Chondrocyte (in vitro differentiated cells): ENCODE measurements at regions not wholly inside any gene's neighbourhood (a gene's known extent, or its start where the extent isn't known, plus 50 kb on each side); places are given as distances from the start of the nearest gene placed in this dataset.

Experiments used
- DNase-seq: peaks from one replicate; pipeline ENCODE4 v3.0.0; 2021; ENCODE audit warnings: mixed read lengths, low spot score
- H3K27ac Mint-ChIP-seq: one replicate; pipeline ENCODE4 v1.8.0; 2021; ENCODE audit warnings: mild to moderate bottlenecking, moderate library complexity, mixed read lengths; ENCODE audit not compliant: unreplicated experiment
- H3K27me3 Mint-ChIP-seq: 2 replicates; pipeline ENCODE4 v1.8.0; 2021; ENCODE audit warnings: low read depth, mixed read lengths
- H3K36me3 Mint-ChIP-seq: 2 replicates; pipeline ENCODE4 v1.8.0; 2021; ENCODE audit warnings: low read depth, mixed read lengths
- H3K4me1 Mint-ChIP-seq: 2 replicates; pipeline ENCODE4 v1.8.0; 2021; ENCODE audit warnings: low read depth, mild to moderate bottlenecking, mixed read lengths
- H3K4me3 Mint-ChIP-seq: one replicate; pipeline ENCODE4 v1.8.0; 2021; ENCODE audit warnings: mild to moderate bottlenecking, moderate library complexity, mixed read lengths; ENCODE audit not compliant: unreplicated experiment
- H3K9me3 Mint-ChIP-seq: 2 replicates; pipeline ENCODE4 v1.8.0; 2021; ENCODE audit warnings: low read depth, mixed read lengths
- CTCF ChIP-seq: fragments of 200-600 bp; sonication (generic); IDR thresholded peaks from 2 replicates; pipeline ENCODE4 v1.5.0; 2021; ENCODE audit warnings: antibody characterized with exemption, mild to moderate bottlenecking, moderate library complexity

- peak; percentile 70 for TF ChIP-seq CTCF
- peaks cover 5% of the 10 kb centered on the region for H3K9me3 Mint-ChIP-seq
- DNase-seq: no peak
- H3K27ac Mint-ChIP-seq: no peak overlapping the region
- H3K4me3 Mint-ChIP-seq: no peak overlapping the region
- no peaks in the 10 kb centered on the region for H3K27me3 Mint-ChIP-seq
- H3K36me3 Mint-ChIP-seq: no peaks in the 10 kb centered on the region
- H3K4me1 Mint-ChIP-seq: peaks cover 11% of the 10 kb centered on the region
These were observed 541.6 kb downstream of the SUCLA2 start for GRCh38 chr13:47459512-47459911.

DNA sequence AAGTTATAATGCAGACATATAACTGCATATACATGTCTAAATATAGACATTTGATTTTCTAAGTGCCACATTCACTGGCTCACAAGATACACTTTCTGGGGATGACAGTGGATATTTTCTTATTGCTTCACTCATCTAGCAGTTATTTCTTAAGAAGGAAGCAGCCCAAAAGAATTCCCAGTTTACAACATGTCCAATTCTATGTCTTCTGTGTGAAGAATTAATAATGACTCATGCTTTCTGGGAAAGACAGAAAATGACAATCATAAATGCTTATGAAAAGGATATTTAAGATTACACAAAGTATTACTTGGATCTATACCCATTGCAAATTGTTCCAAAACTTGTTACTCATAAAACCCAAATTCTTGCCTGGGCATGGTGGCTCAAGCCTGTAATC, 543.4 kb downstream of the SUCLA2 start:
- H3K9me3 Mint-ChIP-seq: no peaks in the 10 kb centered on the region
- H3K36me3 Mint-ChIP-seq: no peaks in the 10 kb centered on the region
- no peak for TF ChIP-seq CTCF
- DNase-seq: no peak
- H3K27ac Mint-ChIP-seq: peak overlapping the region; percentile 61
- H3K27me3 Mint-ChIP-seq: peaks cover 1% of the 10 kb centered on the region
- peaks cover 11% of the 10 kb centered on the region for H3K4me1 Mint-ChIP-seq
- H3K4me3 Mint-ChIP-seq: no peak overlapping the region

GRCh38 chr13:47455626-47456025, 545.4 kb downstream of the SUCLA2 start:
- no peak overlapping the region for H3K27ac Mint-ChIP-seq
- TF ChIP-seq CTCF: peak; percentile 11
- H3K9me3 Mint-ChIP-seq: no peaks in the 10 kb centered on the region
- no peaks in the 10 kb centered on the region for H3K36me3 Mint-ChIP-seq
- peaks cover 2% of the 10 kb centered on the region for H3K27me3 Mint-ChIP-seq
- no peak overlapping the region for H3K4me3 Mint-ChIP-seq
- DNase-seq: no peak
- peaks cover 11% of the 10 kb centered on the region for H3K4me1 Mint-ChIP-seq

DNA sequence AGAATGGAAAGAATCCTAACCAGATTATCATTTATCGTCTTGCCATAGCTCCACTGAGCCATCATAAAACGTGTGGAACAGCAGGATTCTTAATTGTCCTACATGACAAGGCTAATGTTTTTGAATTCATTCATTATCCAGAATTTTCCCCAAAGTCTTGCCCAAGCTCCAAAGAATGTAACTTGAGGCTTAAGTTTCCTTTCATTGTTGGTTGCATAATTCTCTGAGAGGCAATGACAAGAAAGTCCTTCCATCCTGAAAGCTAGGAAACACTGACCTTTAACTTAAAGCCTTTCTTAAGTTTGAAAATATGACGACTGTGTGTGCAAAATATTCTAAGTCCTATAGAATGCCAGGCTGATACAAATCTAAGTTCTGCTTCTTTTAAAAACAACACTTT, 546.1 kb downstream of the SUCLA2 start:
- no peak for DNase-seq
- no peaks in the 10 kb centered on the region for H3K9me3 Mint-ChIP-seq
- H3K27ac Mint-ChIP-seq: no peak overlapping the region
- no peak for TF ChIP-seq CTCF
- H3K27me3 Mint-ChIP-seq: peaks cover 2% of the 10 kb centered on the region
- no peak overlapping the region for H3K4me3 Mint-ChIP-seq
- no peaks in the 10 kb centered on the region for H3K36me3 Mint-ChIP-seq
- H3K4me1 Mint-ChIP-seq: peaks cover 11% of the 10 kb centered on the region

DNA sequence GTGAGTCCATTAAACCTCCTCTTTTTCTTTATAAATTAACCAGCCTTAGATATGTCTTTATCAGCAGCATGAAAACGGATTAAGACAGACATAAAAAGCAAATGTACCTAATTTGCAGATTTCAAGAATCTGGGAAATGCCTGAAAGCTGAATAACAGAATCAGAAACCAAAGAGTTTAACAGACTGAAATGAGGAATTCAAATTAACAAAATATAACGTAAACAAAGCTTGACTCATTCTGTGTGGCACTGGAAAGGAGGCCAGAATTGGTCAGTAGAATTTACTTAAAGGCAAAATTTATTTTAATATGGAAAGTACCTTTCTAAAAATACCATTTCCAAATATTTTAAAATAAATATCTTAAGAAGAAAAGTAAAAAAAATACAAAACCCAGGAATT, 540.6 kb upstream of the HTR2A start:
- H3K4me1 Mint-ChIP-seq: no peaks in the 10 kb centered on the region
- no peak overlapping the region for H3K4me3 Mint-ChIP-seq
- H3K27ac Mint-ChIP-seq: no peak overlapping the region
- TF ChIP-seq CTCF: no peak
- H3K9me3 Mint-ChIP-seq: peaks cover 7% of the 10 kb centered on the region
- DNase-seq: no peak
- H3K36me3 Mint-ChIP-seq: no peaks in the 10 kb centered on the region
- no peaks in the 10 kb centered on the region for H3K27me3 Mint-ChIP-seq
